Endothelial cell of umbilical vein (primary cell): ENCODE measurements at regions not wholly inside any gene's neighbourhood (a gene's known extent, or its start where the extent isn't known, plus 50 kb on each side); places are given as distances from the start of the nearest gene placed in this dataset.

Experiments used
- BruUV-seq: library from RNA; stranded (reverse); fragments of 400-500 nt; replicated peaks from 2 replicates; lab custom pipeline; 2021; lab: Mats Ljungman, UMichigan
- CTCF ChIA-PET: fragments of 300-600, 350-600 bp; sonication (Branson Sonifier 250); formaldehyde crosslinking; loops from one replicate; lab custom pipeline; 2021; ENCODE audit warnings: antibody characterized with exemption, inconsistent platforms; lab: Charles Lee
- POLR2A ChIA-PET: fragments of 300-600, 350-600 bp; sonication (Branson Sonifier 250); formaldehyde crosslinking; loops from one replicate; lab custom pipeline; 2021; ENCODE audit warnings: antibody characterized with exemption, inconsistent platforms; lab: Charles Lee
- DNase-seq: peaks from one replicate; pipeline ENCODE4 v3.0.0-alpha.2; 2011; ENCODE audit warnings: low read depth, low spot score
- FAIRE-seq: peaks from 2 replicates; lab custom pipeline; 2011; peaks lifted over from hg19 to GRCh38; lab: Jason Lieb, UNC
- H2AFZ ChIP-seq: 2 replicates; pipeline ENCODE4 v1.6.0; 2012; ENCODE audit warnings: low read depth, low read length, control low read depth, inconsistent platforms
- H3K27ac ChIP-seq: 2 replicates; pipeline ENCODE4 v1.5.1; 2011; ENCODE audit warnings: low read depth, mild to moderate bottlenecking, control low read depth, low read length, moderate library complexity; ENCODE audit not compliant: insufficient read depth
- H3K27me3 ChIP-seq, 2 experiments: 2 replicates each; pipeline versions ENCODE4 v1.6.0 to v1.6.1; 2011; ENCODE audit warnings: low read length in 2 of 2, mixed read lengths in 1 of 2; ENCODE audit not compliant: control insufficient read depth in 2 of 2, insufficient read depth in 2 of 2
- H3K36me3 ChIP-seq, 2 experiments: 2 replicates in 1 of 2; 3 replicates in 1 of 2; pipeline ENCODE4 v1.5.1; 2011; ENCODE audit warnings: low read length in 2 of 2, mild to moderate bottlenecking in 1 of 2, moderate library complexity in 1 of 2; ENCODE audit not compliant: control insufficient read depth in 2 of 2, insufficient read depth in 2 of 2; ENCODE audit errors: extremely low read depth in 1 of 2
- H3K4me1 ChIP-seq: 3 replicates; pipeline ENCODE4 v1.5.1; 2011; ENCODE audit warnings: mild to moderate bottlenecking, low read length; ENCODE audit not compliant: control insufficient read depth, insufficient read depth; ENCODE audit errors: extremely low read depth
- H3K4me2 ChIP-seq: 2 replicates; pipeline ENCODE4 v1.6.1; 2011; ENCODE audit warnings: low read length, control low read depth, mixed read lengths; ENCODE audit not compliant: insufficient read depth
- H3K4me3 ChIP-seq, 3 experiments: fragments of 200-600 bp in 1 of 3; sonication (generic), shearing (Covaris generic) in 1 of 3; replicated peaks in 1 of 3; 2 replicates each; pipeline ENCODE4 v1.5.1; 2011 to 2016; ENCODE audit warnings: control low read depth in 3 of 3, low read length in 3 of 3, mild to moderate bottlenecking in 2 of 3, inconsistent platforms in 1 of 3, low read depth in 1 of 3, moderate library complexity in 1 of 3; ENCODE audit not compliant: insufficient read depth in 1 of 3
- H3K79me2 ChIP-seq: 2 replicates; pipeline ENCODE4 v1.6.0; 2012; ENCODE audit warnings: low read length, inconsistent platforms; ENCODE audit not compliant: control insufficient read depth, insufficient read depth
- H3K9ac ChIP-seq: replicated peaks from 2 replicates; pipeline ENCODE3; 2011; ENCODE audit warnings: low read length, control low read depth; ENCODE audit not compliant: insufficient read depth; ENCODE audit errors: extremely low read depth
- H3K9me1 ChIP-seq: replicated peaks from 3 replicates; pipeline ENCODE4 v1.6.0; 2011; ENCODE audit warnings: mild to moderate bottlenecking, low read length; ENCODE audit not compliant: control insufficient read depth, insufficient read depth; ENCODE audit errors: extremely low read depth
- H3K9me3 ChIP-seq: replicated peaks from 2 replicates; pipeline ENCODE4 v1.5.1; 2012; ENCODE audit warnings: low read length, inconsistent platforms; ENCODE audit not compliant: control insufficient read depth, insufficient read depth
- H4K20me1 ChIP-seq: replicated peaks from 2 replicates; pipeline ENCODE3; 2011; ENCODE audit warnings: mild to moderate bottlenecking, low read length; ENCODE audit not compliant: control insufficient read depth, insufficient read depth; ENCODE audit errors: extremely low read depth
- CTCF ChIP-seq, 2 donors: IDR thresholded peaks; 1 replicate in 1 of 2; 2 replicates in 1 of 2; pipeline ENCODE4 v1.5.1; 2011; ENCODE audit warnings: low read length in 2 of 2, mild to moderate bottlenecking in 2 of 2, moderate library complexity in 2 of 2, control low read depth in 1 of 2, inconsistent platforms in 1 of 2, low read depth in 1 of 2; ENCODE audit not compliant: insufficient read depth in 1 of 2; ENCODE audit errors: extremely low read depth in 1 of 2
- EZH2 ChIP-seq: IDR thresholded peaks from 2 replicates; pipeline ENCODE4 v1.6.1; 2012; ENCODE audit warnings: borderline replicate concordance, low read depth, mild to moderate bottlenecking, moderate library complexity, low read length, inconsistent platforms; ENCODE audit not compliant: severe bottlenecking
- FOS ChIP-seq: IDR thresholded peaks from 2 replicates; pipeline ENCODE4 v1.6.1; 2011; ENCODE audit warnings: mild to moderate bottlenecking, low read length, moderate library complexity, borderline replicate concordance; ENCODE audit not compliant: insufficient read depth
- GATA2 ChIP-seq: IDR thresholded peaks from 2 replicates; pipeline ENCODE4 v1.7.0; 2011; ENCODE audit warnings: low read depth, mild to moderate bottlenecking, moderate library complexity, mixed read lengths, low read length; ENCODE audit not compliant: insufficient read length, insufficient read depth
- JUN ChIP-seq: IDR thresholded peaks from 2 replicates; pipeline ENCODE4 v1.6.1; 2011; ENCODE audit warnings: borderline replicate concordance, low read depth; ENCODE audit not compliant: insufficient read length, insufficient read depth
- MAX ChIP-seq: IDR thresholded peaks from 2 replicates; pipeline ENCODE4 v1.6.1; 2011; ENCODE audit not compliant: insufficient read depth, insufficient read length
- MYC ChIP-seq: IDR thresholded peaks from one replicate; pipeline ENCODE4 v1.6.1; 2011; ENCODE audit warnings: mild to moderate bottlenecking, low read depth, low read length
- POLR2A ChIP-seq: IDR thresholded peaks from 2 replicates; pipeline ENCODE4 v1.6.1; 2012; ENCODE audit warnings: low read depth, mild to moderate bottlenecking, control low read depth, low read length
- POLR2AphosphoS5 ChIP-seq: IDR thresholded peaks from 2 replicates; pipeline ENCODE4 v1.6.1; 2012; ENCODE audit warnings: low read depth, mild to moderate bottlenecking, control low read depth, low read length, moderate library complexity; ENCODE audit not compliant: insufficient read depth
- dilution Hi-C: fragments of 300-500 bp; cut with MboI; formaldehyde crosslinking; loops from one replicate; pipeline ENCODE4 v1.15.0; 2019; ENCODE audit warnings: low sequenced_read_pairs; ENCODE audit not compliant: extremely low pct_ligation_motif_present
- intact Hi-C: fragments of 100-400 bp; cut with micrococcal nuclease; formaldehyde crosslinking; loops from one replicate; pipeline ENCODE4 v1.10.0; 2022

GRCh38 chr4:35493977-35494376, 750.3 kb downstream of the ARAP2 start:
- DNase-seq = no peak
- H4K20me1 ChIP-seq = no peaks in the 10 kb centered on the region
- no peak for TF ChIP-seq MYC
- no peak for TF ChIP-seq POLR2A
- TF ChIP-seq FOS = no peak
- TF ChIP-seq MAX = no peak
- TF ChIP-seq EZH2 = no peak
- TF ChIP-seq POLR2AphosphoS5 = no peak
- TF ChIP-seq JUN = no peak
- no peak overlapping the region for H3K4me3 ChIP-seq
- POLR2A ChIA-PET = no interaction called here
- no TSS peak for BruUV-seq
- H3K4me2 ChIP-seq = no peak overlapping the region
- H3K4me1 ChIP-seq = no peaks in the 10 kb centered on the region
- CTCF ChIA-PET = no interaction called here
- H3K79me2 ChIP-seq = no peaks in the 10 kb centered on the region
- no peak for FAIRE-seq
- H2AFZ ChIP-seq = no peak overlapping the region
- H3K27ac ChIP-seq = no peak overlapping the region
- no peak overlapping the region for H3K9ac ChIP-seq
- intact Hi-C loops = no loop called here
- dilution Hi-C loops = no loop called here
- H3K9me3 ChIP-seq = peaks cover 4% of the 10 kb centered on the region
- H3K9me1 ChIP-seq = no peaks in the 10 kb centered on the region
- no peaks in the 10 kb centered on the region for H3K27me3 ChIP-seq
- H3K36me3 ChIP-seq = no peaks in the 10 kb centered on the region

GRCh38 chr4:35494955-35495354, 749.4 kb downstream of the ARAP2 start:
- TF ChIP-seq JUN = no peak
- TF ChIP-seq CTCF (IDR thresholded peaks at IDR 0.05; ENCODE audit: extremely low read depth in 1 of 2, insufficient read depth in 1 of 2, low read depth in 1 of 2, low read length in 2 of 2) = no peak
- TF ChIP-seq GATA2 = no peak
- no peak for TF ChIP-seq MYC
- TF ChIP-seq POLR2AphosphoS5 = no peak
- TF ChIP-seq POLR2A = no peak
- TF ChIP-seq MAX = no peak
- TF ChIP-seq EZH2 = no peak
- TF ChIP-seq FOS = no peak
- Histone ChIP-seq H3K9me1 (no peaks in the 10 kb centered on the region), H3K4me2 (no peak overlapping the region), H3K79me2 (no peaks in the 10 kb centered on the region), H2AFZ (no peak overlapping the region), H3K4me3 (no peak overlapping the region), H3K9ac (no peak overlapping the region), H3K27ac (no peak overlapping the region), H3K36me3 (no peaks in the 10 kb centered on the region), H4K20me1 (no peaks in the 10 kb centered on the region), H3K4me1 (no peaks in the 10 kb centered on the region), H3K27me3 (no peaks in the 10 kb centered on the region), H3K9me3 (peaks cover 4% of the 10 kb centered on the region)
- POLR2A ChIA-PET = no interaction called here
- intact Hi-C loops (no loop called here), dilution Hi-C loops (no loop called here)
- CTCF ChIA-PET = no interaction called here
- no TSS peak for BruUV-seq
- FAIRE-seq = no peak
- DNase-seq = no peak
